Gastrocnemius medialis (tissue), 4 donors: ENCODE measurements at regions not wholly inside any gene's neighbourhood (a gene's known extent, or its start where the extent isn't known, plus 50 kb on each side); places are given as distances from the start of the nearest gene placed in this dataset.
A peak's percentile ranks its signal among the peaks of the same experiment; 100 is the strongest.

ENCODE experiments used
- ATAC-seq, 2 donors: fragments of 150-250 bp; one replicate each; pipeline ENCODE4 v1.9.1; 2016
- DNase-seq, 2 donors: peaks; one replicate each; pipeline ENCODE4 v3.0.0-alpha.2; 2019
- H3K27ac ChIP-seq, 4 donors: fragments of 200-600 bp; sonication (generic); 1 replicate in 1 of 4; 2 replicates in 3 of 4; pipeline ENCODE4 v1.5.1; 2016 to 2018; ENCODE audit warnings: mild to moderate bottlenecking in 2 of 4, moderate library complexity in 1 of 4
- H3K27me3 ChIP-seq, 3 donors: fragments of 200-600 bp; sonication (generic) in 2 of 3; 1 replicate in 1 of 3; 2 replicates in 2 of 3; pipeline versions ENCODE4 v1.5.1 to v1.6.0; 2016 to 2019; ENCODE audit warnings: mild to moderate bottlenecking in 1 of 3, moderate library complexity in 1 of 3
- H3K36me3 ChIP-seq, 2 donors: fragments of 200-600 bp; sonication (generic) in 1 of 2; one replicate each; pipeline ENCODE4 v1.5.1; 2017 to 2018
- H3K4me1 ChIP-seq, 2 donors: fragments of 200-600 bp; sonication (generic) in 1 of 2; one replicate each; pipeline ENCODE4 v1.5.1; 2016 to 2017; ENCODE audit warnings: mild to moderate bottlenecking in 2 of 2
- H3K4me3 ChIP-seq, 4 donors: fragments of 200-600 bp; sonication (generic) in 3 of 4; 1 replicate in 1 of 4; 2 replicates in 3 of 4; pipeline ENCODE4 v1.5.1; 2016 to 2019; ENCODE audit warnings: mild to moderate bottlenecking in 2 of 4
- H3K9me3 ChIP-seq, 3 donors: fragments of 200-600 bp; sonication (generic) in 2 of 3; 1 replicate in 1 of 3; 2 replicates in 2 of 3; pipeline ENCODE4 v1.5.1; 2016 to 2019
- CTCF ChIP-seq, 5 experiments: fragments of 450-650 bp in 3 of 5; fragments of 200-600 bp in 2 of 5; sonication (generic) in 2 of 5; IDR thresholded peaks in 4 of 5; conservative IDR thresholded peaks in 1 of 5; 1 replicate in 4 of 5; 2 replicates in 1 of 5; pipeline ENCODE4 v1.5.1; 2016 to 2019; ENCODE audit warnings: antibody characterized with exemption in 5 of 5, mild to moderate bottlenecking in 3 of 5, moderate library complexity in 3 of 5
- POLR2A ChIP-seq, 2 donors: fragments of 450-650 bp; IDR thresholded peaks; one replicate each; pipeline ENCODE4 v1.6.1; 2017; ENCODE audit warnings: antibody characterized with exemption in 2 of 2, mild to moderate bottlenecking in 2 of 2, moderate library complexity in 2 of 2
- in situ Hi-C, 4 donors: fragments of 200-750 bp; cut with MboI; loops; one replicate each; pipeline versions ENCODE4 v1.15.0 to v1.8.0; 2017; ENCODE audit warnings: low sequenced_read_pairs in 4 of 4
- intact Hi-C: fragments of 100-400 bp; cut with DNase I; formaldehyde crosslinking; loops from one replicate; pipeline ENCODE4 v1.15.1; 2023; ENCODE audit warnings: low total_unique reads

DNA sequence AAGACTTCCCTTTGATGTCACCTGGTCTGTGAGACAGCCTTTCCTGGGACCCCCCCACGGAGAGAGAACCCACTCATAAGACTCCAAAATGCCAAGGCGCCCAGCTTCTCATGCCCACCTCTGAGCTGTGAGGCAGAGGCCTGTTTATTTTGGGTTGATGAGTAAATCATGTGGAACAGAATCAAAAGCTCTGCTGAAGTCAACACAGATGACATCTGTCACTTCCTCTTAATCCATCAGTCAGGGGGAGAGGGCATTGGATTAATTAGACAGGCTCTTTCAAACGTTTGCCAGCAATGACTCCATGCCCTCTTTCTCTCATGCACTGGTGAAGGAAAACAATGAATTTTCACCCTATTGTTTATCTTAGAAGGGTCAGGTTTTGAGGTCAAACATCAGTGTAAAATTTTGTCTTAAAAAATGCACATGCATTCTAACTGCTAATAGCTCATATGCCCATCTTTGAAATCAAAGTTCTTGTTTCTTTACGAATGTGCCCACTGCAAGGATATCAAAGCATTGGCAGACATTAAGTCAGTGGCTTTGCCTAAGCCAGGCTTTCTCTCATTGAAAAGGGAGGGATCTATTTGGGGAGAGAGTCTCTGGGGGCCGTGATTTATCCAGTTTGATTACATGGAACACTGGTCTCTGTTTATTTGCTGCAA, 184.1 kb downstream of the ACKR3 start:
- Histone ChIP-seq H3K27me3 (no peaks in the 10 kb centered on the region), H3K4me1 (peaks cover 21 to 26% of the 10 kb centered on the region in 2 donors), H3K27ac (peak overlapping the region; percentile 70 to 77 (median 72)), H3K9me3 (no peaks in the 10 kb centered on the region), H3K4me3 (no peak overlapping the region), H3K36me3 (no peaks in the 10 kb centered on the region)
- in situ Hi-C loops (no loop called here), intact Hi-C loops (loop anchor here (1.0 kb wide), 1 partner anchor 21 kb away; no protein-coding TSS in a partner anchor)
- DNase-seq: no peak
- ATAC-seq: peak; percentile 88 to 96
- peak in 1 of 2 donors; percentile 18 for TF ChIP-seq POLR2A (IDR thresholded peaks at IDR 0.05)
- TF ChIP-seq CTCF (IDR thresholded peaks at IDR 0.05 in 4 of 5, conservative IDR thresholded peaks at IDR 0.05 in 1 of 5): no peak

DNA sequence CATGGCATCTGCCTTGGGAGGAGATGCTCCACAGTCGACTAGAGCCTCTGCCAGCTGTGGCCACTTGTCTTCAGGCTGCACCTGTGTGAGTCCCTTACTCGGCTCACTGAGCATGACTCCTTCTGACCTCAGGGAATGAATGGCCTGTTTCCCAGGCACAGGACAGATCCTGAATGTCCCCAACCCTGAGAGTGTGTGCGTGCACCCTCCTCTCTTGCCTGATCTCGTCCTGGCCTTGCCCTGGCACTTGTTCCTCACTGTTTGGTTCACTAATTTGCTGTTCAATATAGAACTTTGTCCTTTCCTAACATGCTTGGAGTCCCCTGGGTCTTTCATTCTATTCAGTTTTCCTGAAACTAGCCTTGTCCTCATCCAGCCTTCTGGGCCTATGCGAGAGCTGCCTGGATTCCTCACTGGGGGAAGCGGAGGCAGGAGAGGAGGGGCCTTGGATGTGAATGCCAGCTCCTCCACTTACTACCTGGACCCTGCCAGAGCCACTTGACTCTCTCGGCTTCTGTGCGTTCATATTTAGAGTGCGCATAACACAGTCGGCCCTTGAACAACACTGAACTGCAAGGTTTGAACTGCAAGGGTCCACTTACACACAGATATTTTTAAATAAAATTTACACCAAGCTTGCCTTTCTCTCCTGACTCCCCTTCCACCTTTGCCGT, 184.8 kb downstream of the ACKR3 start:
- H3K36me3 ChIP-seq: no peaks in the 10 kb centered on the region
- intact Hi-C loops: no loop called here
- peak in 1 of 2 donors; percentile 44 for DNase-seq
- peak; percentile 37 to 67 for ATAC-seq
- TF ChIP-seq CTCF (IDR thresholded peaks at IDR 0.05 in 4 of 5, conservative IDR thresholded peaks at IDR 0.05 in 1 of 5): no peak
- no peak for TF ChIP-seq POLR2A (IDR thresholded peaks at IDR 0.05)
- in situ Hi-C loops: no loop called here
- no peaks in the 10 kb centered on the region for H3K9me3 ChIP-seq
- peak overlapping the region; percentile 70 to 77 (median 72) for H3K27ac ChIP-seq
- H3K4me3 ChIP-seq: no peak overlapping the region
- H3K27me3 ChIP-seq: no peaks in the 10 kb centered on the region
- H3K4me1 ChIP-seq: peaks cover 16 to 19% of the 10 kb centered on the region in 2 donors

GRCh38 chr2:236755278-236755840, 185.7 kb downstream of the ACKR3 start:
- ATAC-seq (no peak), DNase-seq (no peak)
- H3K27ac ChIP-seq: no peak overlapping the region
- intact Hi-C loops: no loop called here
- H3K27me3 ChIP-seq: no peaks in the 10 kb centered on the region
- H3K4me3 ChIP-seq: no peak overlapping the region
- no peaks in the 10 kb centered on the region for H3K36me3 ChIP-seq
- H3K9me3 ChIP-seq: no peaks in the 10 kb centered on the region
- H3K4me1 ChIP-seq: peaks cover 16 to 19% of the 10 kb centered on the region in 2 donors
- in situ Hi-C loops: no loop called here
- no peak for TF ChIP-seq CTCF (IDR thresholded peaks at IDR 0.05 in 4 of 5, conservative IDR thresholded peaks at IDR 0.05 in 1 of 5)
- TF ChIP-seq POLR2A (IDR thresholded peaks at IDR 0.05): no peak

DNA sequence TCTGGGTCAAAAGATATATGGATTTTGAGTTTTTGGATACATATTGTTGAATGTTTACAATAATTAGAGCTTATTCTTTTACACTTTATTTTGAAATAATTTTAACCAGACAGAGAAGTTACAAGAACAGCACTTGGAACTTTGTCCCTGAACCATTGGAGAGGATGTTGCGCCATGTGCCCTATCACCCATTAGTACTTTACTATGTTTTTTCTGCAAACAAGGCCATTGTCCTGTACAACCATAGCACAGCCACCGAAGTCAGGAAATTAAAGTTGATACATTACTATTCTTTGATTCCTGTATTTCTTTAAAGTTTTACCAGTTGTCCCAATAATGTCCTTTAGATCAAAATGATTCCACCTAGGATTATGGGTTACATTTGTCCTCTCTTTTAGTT, 188.8 kb downstream of the ACKR3 start:
- ATAC-seq (no peak), DNase-seq (no peak)
- Histone ChIP-seq H3K4me1 (peaks cover 12% of the 10 kb centered on the region in 2 donors), H3K27me3 (no peaks in the 10 kb centered on the region), H3K27ac (no peak overlapping the region), H3K4me3 (no peak overlapping the region), H3K36me3 (no peaks in the 10 kb centered on the region), H3K9me3 (no peaks in the 10 kb centered on the region)
- intact Hi-C loops (no loop called here), in situ Hi-C loops (no loop called here)
- TF ChIP-seq POLR2A (IDR thresholded peaks at IDR 0.05): no peak
- no peak for TF ChIP-seq CTCF (IDR thresholded peaks at IDR 0.05 in 4 of 5, conservative IDR thresholded peaks at IDR 0.05 in 1 of 5)
